Breast epithelium (tissue), 4 donors: ENCODE measurements at regions not wholly inside any gene's neighbourhood (a gene's known extent, or its start where the extent isn't known, plus 50 kb on each side); places are given as distances from the start of the nearest gene placed in this dataset.

ENCODE experiments used
- DNase-seq, 2 donors: peaks; one replicate each; pipeline ENCODE4 v3.0.0-alpha.2; 2019; ENCODE audit warnings: low spot score in 2 of 2
- H3K27ac ChIP-seq, 2 donors: fragments of 200-600 bp; sonication (generic) in 1 of 2; one replicate each; pipeline ENCODE4 v1.5.1; 2016 to 2019; ENCODE audit warnings: mild to moderate bottlenecking in 1 of 2
- H3K27me3 ChIP-seq, 2 donors: fragments of 200-600 bp; sonication (generic) in 1 of 2; one replicate each; pipeline versions ENCODE4 v1.5.1 to v1.6.0; 2017 to 2019; ENCODE audit warnings: control low read depth in 1 of 2, mild to moderate bottlenecking in 1 of 2
- H3K36me3 ChIP-seq: fragments of 200-600 bp; one replicate; pipeline ENCODE4 v1.5.1; 2019
- H3K4me1 ChIP-seq, 2 donors: fragments of 200-600 bp; sonication (generic); one replicate each; pipeline ENCODE4 v1.5.1; 2016 to 2019; ENCODE audit warnings: control low read depth in 1 of 2
- H3K4me3 ChIP-seq, 3 donors: fragments of 200-600 bp; sonication (generic); 1 replicate in 2 of 3; 2 replicates in 1 of 3; pipeline ENCODE4 v1.5.1; 2016 to 2019; ENCODE audit warnings: mild to moderate bottlenecking in 3 of 3, moderate library complexity in 2 of 3
- H3K9me3 ChIP-seq, 2 donors: fragments of 200-600 bp; sonication (generic) in 1 of 2; one replicate each; pipeline ENCODE4 v1.5.1; 2016 to 2019; ENCODE audit warnings: control low read depth in 1 of 2
- POLR2A ChIP-seq: fragments of 450-650 bp; IDR thresholded peaks from one replicate; pipeline ENCODE4 v1.6.1; 2016; ENCODE audit warnings: antibody characterized with exemption, mild to moderate bottlenecking, moderate library complexity
- POLR2AphosphoS5 ChIP-seq, 3 donors: sonication (generic); formaldehyde crosslinking; IDR thresholded peaks; one replicate each; pipeline ENCODE4 v1.6.1; 2017; ENCODE audit warnings: antibody characterized with exemption in 3 of 3
- intact Hi-C: fragments of 100-400 bp; cut with DNase I; formaldehyde crosslinking; loops from one replicate; pipeline ENCODE4 v1.15.1; 2023; ENCODE audit warnings: low total_unique reads
- TF ChIP-seq, protein P1 (sequence below), 3 donors: fragments of 450-650 bp; IDR thresholded peaks; one replicate each; pipeline ENCODE4 v1.5.1; 2016 to 2017; ENCODE audit warnings: antibody characterized with exemption in 3 of 3, mild to moderate bottlenecking in 3 of 3, moderate library complexity in 3 of 3

DNA sequence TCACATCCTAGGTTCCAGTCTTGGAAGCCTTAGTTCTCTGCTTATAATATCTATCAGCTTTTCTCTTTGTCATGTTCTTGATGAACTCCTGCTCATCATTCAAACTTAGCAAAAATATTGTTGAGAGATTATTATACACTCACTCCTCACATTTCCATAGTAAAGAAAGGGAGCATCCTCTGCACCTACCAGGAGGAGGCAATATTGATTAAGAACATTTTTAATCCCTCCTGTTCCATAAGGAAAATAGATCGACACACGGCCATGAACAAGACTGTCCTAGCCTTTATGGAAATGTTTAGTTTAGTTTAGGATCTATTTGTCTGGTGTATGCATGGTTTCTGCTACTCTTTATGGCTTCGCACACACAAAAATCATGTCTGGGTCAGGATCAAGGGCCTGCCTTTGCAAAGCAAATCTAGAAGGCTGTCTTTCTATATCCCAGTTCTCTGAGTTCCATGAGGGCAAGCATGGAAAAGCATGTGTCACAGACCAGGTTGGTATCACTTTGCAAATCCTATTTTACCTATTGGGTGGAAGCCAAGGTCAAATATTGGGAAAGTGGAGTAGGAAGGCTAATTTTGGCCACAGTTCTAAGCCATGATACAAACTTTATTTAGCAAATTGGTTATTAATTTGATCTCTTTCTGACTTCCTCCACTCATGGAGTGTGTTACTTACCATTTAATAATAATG, 164.4 kb downstream of the MDFIC start:
- Histone ChIP-seq H3K4me3 (no peak overlapping the region), H3K4me1 (no peaks in the 10 kb centered on the region), H3K27ac (no peak overlapping the region), H3K9me3 (no peaks in the 10 kb centered on the region), H3K36me3 (no peaks in the 10 kb centered on the region), H3K27me3 (no peaks in the 10 kb centered on the region)
- intact Hi-C loops = no loop called here
- TF ChIP-seq, protein P1, sequence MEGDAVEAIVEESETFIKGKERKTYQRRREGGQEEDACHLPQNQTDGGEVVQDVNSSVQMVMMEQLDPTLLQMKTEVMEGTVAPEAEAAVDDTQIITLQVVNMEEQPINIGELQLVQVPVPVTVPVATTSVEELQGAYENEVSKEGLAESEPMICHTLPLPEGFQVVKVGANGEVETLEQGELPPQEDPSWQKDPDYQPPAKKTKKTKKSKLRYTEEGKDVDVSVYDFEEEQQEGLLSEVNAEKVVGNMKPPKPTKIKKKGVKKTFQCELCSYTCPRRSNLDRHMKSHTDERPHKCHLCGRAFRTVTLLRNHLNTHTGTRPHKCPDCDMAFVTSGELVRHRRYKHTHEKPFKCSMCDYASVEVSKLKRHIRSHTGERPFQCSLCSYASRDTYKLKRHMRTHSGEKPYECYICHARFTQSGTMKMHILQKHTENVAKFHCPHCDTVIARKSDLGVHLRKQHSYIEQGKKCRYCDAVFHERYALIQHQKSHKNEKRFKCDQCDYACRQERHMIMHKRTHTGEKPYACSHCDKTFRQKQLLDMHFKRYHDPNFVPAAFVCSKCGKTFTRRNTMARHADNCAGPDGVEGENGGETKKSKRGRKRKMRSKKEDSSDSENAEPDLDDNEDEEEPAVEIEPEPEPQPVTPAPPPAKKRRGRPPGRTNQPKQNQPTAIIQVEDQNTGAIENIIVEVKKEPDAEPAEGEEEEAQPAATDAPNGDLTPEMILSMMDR (IDR thresholded peaks at IDR 0.05) = no peak
- TF ChIP-seq POLR2AphosphoS5 (IDR thresholded peaks at IDR 0.05) = no peak
- TF ChIP-seq POLR2A = no peak
- DNase-seq = no peak

DNA sequence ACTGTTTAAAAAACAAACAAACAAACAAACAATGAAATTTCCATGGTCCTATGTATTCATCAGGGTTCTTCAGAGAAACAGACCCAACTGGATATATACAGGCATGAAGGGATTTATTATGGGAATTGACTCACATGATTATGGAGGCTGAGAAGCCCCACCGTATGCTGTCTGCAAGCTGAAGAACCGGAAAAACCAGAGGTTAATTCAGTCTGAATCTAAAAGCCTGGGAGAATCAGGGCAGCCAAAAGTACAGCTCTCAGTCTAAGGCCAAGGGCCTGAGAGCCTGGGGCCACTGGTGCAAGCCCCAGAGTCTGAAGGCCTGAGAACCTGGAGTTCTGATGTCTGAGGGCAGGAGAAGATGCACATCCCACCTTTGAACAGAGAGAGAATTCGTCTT, 163.5 kb downstream of the MDFIC start:
- no peaks in the 10 kb centered on the region for H3K36me3 ChIP-seq
- H3K9me3 ChIP-seq = no peaks in the 10 kb centered on the region
- no peak overlapping the region for H3K27ac ChIP-seq
- H3K27me3 ChIP-seq = no peaks in the 10 kb centered on the region
- intact Hi-C loops = no loop called here
- H3K4me1 ChIP-seq = no peaks in the 10 kb centered on the region
- no peak overlapping the region for H3K4me3 ChIP-seq
- no peak for DNase-seq
- TF ChIP-seq, protein P1 (IDR thresholded peaks at IDR 0.05) = no peak
- TF ChIP-seq POLR2A = no peak
- no peak for TF ChIP-seq POLR2AphosphoS5 (IDR thresholded peaks at IDR 0.05)

DNA sequence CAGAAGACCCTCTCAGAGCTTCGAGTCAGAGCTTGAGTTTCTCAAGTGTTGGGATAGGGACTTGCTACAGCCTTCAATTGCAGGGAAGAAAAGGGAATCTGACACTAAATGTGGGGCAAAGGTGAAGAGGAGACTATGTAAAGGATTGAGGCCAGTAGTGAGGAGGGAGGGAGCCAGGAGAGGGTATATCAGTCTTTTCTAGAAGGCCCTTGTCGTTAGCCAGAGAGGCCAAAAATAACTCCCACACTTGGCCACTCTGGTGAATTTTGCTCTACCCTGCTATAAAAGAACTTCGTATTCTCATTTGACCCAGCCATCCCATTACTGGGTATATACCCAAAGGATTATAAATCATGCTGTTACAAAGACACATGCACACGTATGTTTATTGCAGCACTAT, 162.0 kb downstream of the MDFIC start:
- Histone ChIP-seq H3K36me3 (no peaks in the 10 kb centered on the region), H3K27ac (no peak overlapping the region), H3K27me3 (no peaks in the 10 kb centered on the region), H3K9me3 (no peaks in the 10 kb centered on the region), H3K4me1 (no peaks in the 10 kb centered on the region), H3K4me3 (no peak overlapping the region)
- intact Hi-C loops = no loop called here
- no peak for TF ChIP-seq POLR2AphosphoS5 (IDR thresholded peaks at IDR 0.05)
- TF ChIP-seq, protein P1 (IDR thresholded peaks at IDR 0.05) = no peak
- no peak for TF ChIP-seq POLR2A
- no peak for DNase-seq

DNA sequence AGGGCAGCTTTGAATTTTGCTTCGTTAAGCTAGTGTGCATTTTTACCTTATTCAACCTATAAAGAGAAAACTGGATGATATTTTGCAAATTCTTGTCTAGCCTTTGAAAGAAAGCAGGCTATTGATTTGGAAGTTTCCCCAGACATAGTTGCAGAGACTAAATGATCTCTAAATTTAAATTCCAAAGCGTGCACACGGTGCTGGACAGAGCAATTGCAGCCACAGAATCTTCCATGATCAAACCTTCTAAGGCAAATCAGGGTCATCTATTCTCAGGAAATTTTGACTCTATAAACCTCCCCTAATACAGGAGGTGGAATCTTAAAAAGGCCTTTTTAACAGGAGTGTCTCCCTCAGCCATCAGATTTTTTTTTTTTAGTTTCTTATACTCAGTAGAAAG, 159.9 kb downstream of the MDFIC start:
- no peak for DNase-seq
- H3K9me3 ChIP-seq = no peaks in the 10 kb centered on the region
- no peak overlapping the region for H3K27ac ChIP-seq
- intact Hi-C loops = no loop called here
- H3K4me3 ChIP-seq = no peak overlapping the region
- TF ChIP-seq POLR2A (no peak), POLR2AphosphoS5 (IDR thresholded peaks at IDR 0.05) (no peak)
- TF ChIP-seq, protein P1 (IDR thresholded peaks at IDR 0.05) = no peak
- no peaks in the 10 kb centered on the region for H3K4me1 ChIP-seq
- H3K36me3 ChIP-seq = no peaks in the 10 kb centered on the region
- H3K27me3 ChIP-seq = no peaks in the 10 kb centered on the region

DNA sequence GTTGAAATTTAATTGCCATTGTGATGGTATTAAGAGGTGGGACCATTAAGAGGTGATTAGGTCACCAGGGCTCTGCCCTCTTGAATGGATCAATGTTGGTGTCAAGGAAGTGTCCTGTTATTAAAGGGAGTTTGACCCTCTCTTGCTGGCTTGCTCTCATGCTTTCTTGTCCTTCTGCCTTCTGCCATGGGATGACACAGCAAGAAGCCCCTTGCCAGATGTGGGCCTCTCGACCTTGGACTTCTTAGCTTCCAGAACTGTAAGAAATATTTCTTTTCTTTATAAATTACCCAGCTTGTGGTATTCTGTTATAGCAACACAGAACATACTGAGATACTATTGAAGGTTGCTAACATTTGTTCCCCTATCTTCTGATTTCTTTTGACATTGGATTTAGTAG, 157.0 kb downstream of the MDFIC start:
- Histone ChIP-seq H3K4me1 (no peaks in the 10 kb centered on the region), H3K27ac (no peak overlapping the region), H3K27me3 (no peaks in the 10 kb centered on the region), H3K4me3 (no peak overlapping the region), H3K36me3 (no peaks in the 10 kb centered on the region), H3K9me3 (no peaks in the 10 kb centered on the region)
- intact Hi-C loops = loop anchor here (5.0 kb wide), 1 partner anchor 378 kb away; no protein-coding TSS in a partner anchor
- DNase-seq = no peak
- TF ChIP-seq POLR2AphosphoS5 (IDR thresholded peaks at IDR 0.05) (no peak), POLR2A (no peak)
- TF ChIP-seq, protein P1 (IDR thresholded peaks at IDR 0.05) = no peak
